ENCODE measurements at regions not wholly inside any gene's neighbourhood (a gene's known extent, or its start where the extent isn't known, plus 50 kb on each side); places are given as distances from the start of the nearest gene placed in this dataset.

- no peak for DNase-seq
- H3K36me3 ChIP-seq (ENCODE audit: control insufficient read depth, insufficient read depth, low read length) = no peaks in the 10 kb centered on the region
- H3K9me3 ChIP-seq (replicated peaks; ENCODE audit: control insufficient read depth, low read depth, low read length) = no peaks in the 10 kb centered on the region
- H3K27ac ChIP-seq (ENCODE audit: low read length) = no peak overlapping the region
- 63% methylated on average over 2 of the region's 2 CpGs for WGBS (ENCODE audit: insufficient coverage)
- H3K4me1 ChIP-seq (ENCODE audit: control insufficient read depth, insufficient read depth, low read length) = no peaks in the 10 kb centered on the region
- no peak overlapping the region for H3K4me3 ChIP-seq (ENCODE audit: low read length)
- no peaks in the 10 kb centered on the region for H3K27me3 ChIP-seq (ENCODE audit: control insufficient read depth, insufficient read depth, low read length)
Measured at GRCh38 chr4:177680308-177680707, 238.1 kb upstream of the AGA start.

- no peaks in the 10 kb centered on the region for H3K27me3 ChIP-seq (ENCODE audit: control insufficient read depth, insufficient read depth, low read length)
- no CpG with 5 or more reads among the region's 1 CpG for WGBS (ENCODE audit: insufficient coverage)
Measured at GRCh38 chr4:177681902-177682301, 239.7 kb upstream of the AGA start.

GRCh38 chr4:177687117-177687516 lies 244.9 kb upstream of the AGA start:
- no peak overlapping the region for H3K4me3 ChIP-seq (ENCODE audit: low read length)
- H3K4me1 ChIP-seq (ENCODE audit: control insufficient read depth, insufficient read depth, low read length) = no peaks in the 10 kb centered on the region
- no peak for DNase-seq
- no peaks in the 10 kb centered on the region for H3K27me3 ChIP-seq (ENCODE audit: control insufficient read depth, insufficient read depth, low read length)
- no peaks in the 10 kb centered on the region for H3K36me3 ChIP-seq (ENCODE audit: control insufficient read depth, insufficient read depth, low read length)
- no peaks in the 10 kb centered on the region for H3K9me3 ChIP-seq (replicated peaks; ENCODE audit: control insufficient read depth, low read depth, low read length)
- no peak overlapping the region for H3K27ac ChIP-seq (ENCODE audit: low read length)

More at GRCh38 chr4:177681902-177682301, 239.7 kb upstream of the AGA start:
- Histone ChIP-seq H3K36me3 (ENCODE audit: control insufficient read depth, insufficient read depth, low read length) (no peaks in the 10 kb centered on the region), H3K27ac (ENCODE audit: low read length) (no peak overlapping the region), H3K4me3 (ENCODE audit: low read length) (no peak overlapping the region), H3K9me3 (replicated peaks; ENCODE audit: control insufficient read depth, low read depth, low read length) (no peaks in the 10 kb centered on the region), H3K4me1 (ENCODE audit: control insufficient read depth, insufficient read depth, low read length) (no peaks in the 10 kb centered on the region)
- DNase-seq = no peak

DNA sequence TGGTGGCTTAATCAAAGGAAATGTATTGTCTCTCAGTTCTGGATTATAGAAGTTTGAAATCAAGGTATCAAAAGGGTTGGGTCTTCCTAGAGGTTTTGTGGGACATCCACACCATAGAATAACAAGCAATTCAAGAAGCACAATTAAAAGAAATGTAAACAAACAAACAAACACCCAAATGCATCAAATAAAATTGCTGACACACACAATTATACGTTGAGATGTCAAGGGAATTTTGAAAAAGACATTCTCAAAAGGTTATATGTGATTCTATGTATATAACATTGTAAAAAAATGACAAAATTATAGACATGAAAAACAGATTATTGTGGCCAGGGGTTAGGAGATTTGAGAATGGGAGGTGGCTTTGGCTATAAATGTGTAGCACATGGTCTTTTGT lies 250.7 kb upstream of the AGA start:
- DNase-seq = no peak
- no peaks in the 10 kb centered on the region for H3K36me3 ChIP-seq (ENCODE audit: control insufficient read depth, insufficient read depth, low read length)
- H3K27me3 ChIP-seq (ENCODE audit: control insufficient read depth, insufficient read depth, low read length) = no peaks in the 10 kb centered on the region
- no CpG with 5 or more reads among the region's 1 CpG for WGBS (ENCODE audit: insufficient coverage)
- no peaks in the 10 kb centered on the region for H3K4me1 ChIP-seq (ENCODE audit: control insufficient read depth, insufficient read depth, low read length)
- no peaks in the 10 kb centered on the region for H3K9me3 ChIP-seq (replicated peaks; ENCODE audit: control insufficient read depth, low read depth, low read length)
- H3K4me3 ChIP-seq (ENCODE audit: low read length) = no peak overlapping the region
- H3K27ac ChIP-seq (ENCODE audit: low read length) = no peak overlapping the region

- no peak for DNase-seq
- WGBS (ENCODE audit: insufficient coverage) = 52% methylated on average over 5 of the region's 8 CpGs
- Histone ChIP-seq H3K4me1 (ENCODE audit: control insufficient read depth, insufficient read depth, low read length) (no peaks in the 10 kb centered on the region), H3K36me3 (ENCODE audit: control insufficient read depth, insufficient read depth, low read length) (no peaks in the 10 kb centered on the region), H3K9me3 (replicated peaks; ENCODE audit: control insufficient read depth, low read depth, low read length) (no peaks in the 10 kb centered on the region), H3K27ac (ENCODE audit: low read length) (no peak overlapping the region), H3K4me3 (ENCODE audit: low read length) (no peak overlapping the region), H3K27me3 (ENCODE audit: control insufficient read depth, insufficient read depth, low read length) (no peaks in the 10 kb centered on the region)
Measured at GRCh38 chr4:177696438-177696966, 254.3 kb upstream of the AGA start.

- Histone ChIP-seq H3K4me3 (ENCODE audit: low read length) (no peak overlapping the region), H3K4me1 (ENCODE audit: control insufficient read depth, insufficient read depth, low read length) (no peaks in the 10 kb centered on the region), H3K27me3 (ENCODE audit: control insufficient read depth, insufficient read depth, low read length) (no peaks in the 10 kb centered on the region), H3K9me3 (replicated peaks; ENCODE audit: control insufficient read depth, low read depth, low read length) (no peaks in the 10 kb centered on the region), H3K36me3 (ENCODE audit: control insufficient read depth, insufficient read depth, low read length) (no peaks in the 10 kb centered on the region), H3K27ac (ENCODE audit: low read length) (no peak overlapping the region)
- WGBS (ENCODE audit: insufficient coverage) = no CpG with 5 or more reads among the region's 5 CpGs
- no peak for DNase-seq
Measured at GRCh38 chr4:177699365-177700213, 257.4 kb upstream of the AGA start.

DNA sequence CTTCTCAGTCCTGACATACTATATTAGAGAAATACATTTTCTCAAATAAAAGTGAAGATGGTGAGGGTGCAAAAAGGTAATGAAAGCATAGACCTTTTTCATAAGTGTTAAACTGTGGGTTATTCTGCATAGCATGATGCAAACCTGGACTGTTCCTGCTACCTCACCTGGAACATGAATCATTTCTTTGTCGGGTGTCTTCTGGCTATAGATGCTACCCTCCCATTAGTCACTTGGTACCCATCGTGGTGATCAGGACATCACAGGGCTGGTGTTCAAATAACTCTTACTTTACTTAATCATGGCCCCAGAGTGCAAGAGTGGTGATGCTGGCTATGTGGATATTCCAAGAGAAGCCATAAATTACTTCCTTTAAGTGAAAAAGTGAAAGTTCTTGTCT lies 264.7 kb upstream of the AGA start:
- Histone ChIP-seq H3K9me3 (replicated peaks; ENCODE audit: control insufficient read depth, low read depth, low read length) (no peaks in the 10 kb centered on the region), H3K27me3 (ENCODE audit: control insufficient read depth, insufficient read depth, low read length) (no peaks in the 10 kb centered on the region), H3K36me3 (ENCODE audit: control insufficient read depth, insufficient read depth, low read length) (no peaks in the 10 kb centered on the region), H3K4me3 (ENCODE audit: low read length) (no peak overlapping the region), H3K4me1 (ENCODE audit: control insufficient read depth, insufficient read depth, low read length) (no peaks in the 10 kb centered on the region), H3K27ac (ENCODE audit: low read length) (no peak overlapping the region)
- DNase-seq = no peak
- WGBS (ENCODE audit: insufficient coverage) = no CpG with 5 or more reads among the region's 2 CpGs

GRCh38 chr4:177713454-177713853 lies 271.2 kb upstream of the AGA start:
- 100% methylated on average over 1 of the region's 3 CpGs for WGBS (ENCODE audit: insufficient coverage)
- DNase-seq = no peak
- Histone ChIP-seq H3K27me3 (ENCODE audit: control insufficient read depth, insufficient read depth, low read length) (no peaks in the 10 kb centered on the region), H3K27ac (ENCODE audit: low read length) (no peak overlapping the region), H3K4me1 (ENCODE audit: control insufficient read depth, insufficient read depth, low read length) (no peaks in the 10 kb centered on the region), H3K36me3 (ENCODE audit: control insufficient read depth, insufficient read depth, low read length) (no peaks in the 10 kb centered on the region), H3K9me3 (replicated peaks; ENCODE audit: control insufficient read depth, low read depth, low read length) (no peaks in the 10 kb centered on the region), H3K4me3 (ENCODE audit: low read length) (no peak overlapping the region)

DNA sequence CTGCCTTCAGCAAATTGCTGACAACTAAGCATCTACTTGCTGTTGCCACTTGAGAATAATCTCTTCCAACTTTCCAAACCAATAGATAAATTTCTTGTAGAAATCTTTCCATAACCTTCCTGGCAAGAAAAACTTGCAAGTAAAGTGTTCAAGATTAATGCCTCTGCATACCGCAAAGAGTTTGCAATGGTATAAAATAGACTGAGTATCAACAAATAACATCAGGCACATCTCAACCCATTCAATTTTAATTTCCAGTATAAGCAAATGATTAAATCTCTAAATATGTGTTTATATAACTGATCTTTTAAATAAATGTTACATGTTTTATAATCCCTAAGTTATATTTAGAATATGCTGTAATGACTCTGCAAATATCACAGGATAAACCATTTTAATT lies 275.2 kb upstream of the AGA start:
- H3K27me3 ChIP-seq (ENCODE audit: control insufficient read depth, insufficient read depth, low read length) = no peaks in the 10 kb centered on the region
- no peak for DNase-seq
- no peak overlapping the region for H3K27ac ChIP-seq (ENCODE audit: low read length)
- no peaks in the 10 kb centered on the region for H3K36me3 ChIP-seq (ENCODE audit: control insufficient read depth, insufficient read depth, low read length)
- WGBS (ENCODE audit: insufficient coverage) = no CpG with 5 or more reads among the region's 1 CpG
- no peaks in the 10 kb centered on the region for H3K9me3 ChIP-seq (replicated peaks; ENCODE audit: control insufficient read depth, low read depth, low read length)
- H3K4me3 ChIP-seq (ENCODE audit: low read length) = no peak overlapping the region
- no peaks in the 10 kb centered on the region for H3K4me1 ChIP-seq (ENCODE audit: control insufficient read depth, insufficient read depth, low read length)

GRCh38 chr4:177718514-177718913 lies 276.3 kb upstream of the AGA start:
- no peaks in the 10 kb centered on the region for H3K36me3 ChIP-seq (ENCODE audit: control insufficient read depth, insufficient read depth, low read length)
- H3K4me1 ChIP-seq (ENCODE audit: control insufficient read depth, insufficient read depth, low read length) = no peaks in the 10 kb centered on the region
- no CpG with 5 or more reads among the region's 4 CpGs for WGBS (ENCODE audit: insufficient coverage)
- no peak overlapping the region for H3K4me3 ChIP-seq (ENCODE audit: low read length)
- no peaks in the 10 kb centered on the region for H3K9me3 ChIP-seq (replicated peaks; ENCODE audit: control insufficient read depth, low read depth, low read length)
- H3K27me3 ChIP-seq (ENCODE audit: control insufficient read depth, insufficient read depth, low read length) = no peaks in the 10 kb centered on the region
- no peak for DNase-seq
- H3K27ac ChIP-seq (ENCODE audit: low read length) = no peak overlapping the region

Data from muscle of leg (tissue), 3 donors.